Stimulated activated CD4-positive, alpha-beta T cell treated with anti-CD3 and anti-CD28 coated beads, Interleukin-12 subunit alpha, Interleukin-12 subunit beta, amount 100 ng/mL, for 48 hours (primary cell): ENCODE measurements at regions not wholly inside any gene's neighbourhood (a gene's known extent, or its start where the extent isn't known, plus 50 kb on each side); places are given as distances from the start of the nearest gene placed in this dataset.

Experiments used
- DNase-seq, 3 donors: peaks; one replicate each; pipeline ENCODE4 v3.0.0-alpha.2; 2020; ENCODE audit warnings: low read depth in 2 of 3, low spot score in 1 of 3

GRCh38 chr3:159781867-159782266, 206.8 kb upstream of the IL12A start:
- no peak for DNase-seq

- DNase-seq, result no peak
These were observed 205.8 kb upstream of the IL12A start for GRCh38 chr3:159782724-159783421.

- no peak for DNase-seq
These were observed 204.6 kb upstream of the IL12A start for GRCh38 chr3:159783780-159784742.

- no peak for DNase-seq
These were observed 203.3 kb upstream of the IL12A start for GRCh38 chr3:159785273-159785708.

- no peak for DNase-seq
These were observed 202.0 kb upstream of the IL12A start for GRCh38 chr3:159786489-159787177.

GRCh38 chr3:159787178-159787574, 201.5 kb upstream of the IL12A start:
- no peak for DNase-seq

GRCh38 chr3:159787794-159788205, 200.8 kb upstream of the IL12A start:
- DNase-seq, result no peak

GRCh38 chr3:159788291-159788690, 200.3 kb upstream of the IL12A start:
- no peak for DNase-seq

GRCh38 chr3:159789017-159789416, 199.6 kb upstream of the IL12A start:
- DNase-seq, result no peak

- DNase-seq, result no peak
These were observed 198.6 kb upstream of the IL12A start for GRCh38 chr3:159789742-159790635.

GRCh38 chr3:159791336-159791735, 197.3 kb upstream of the IL12A start:
- DNase-seq, result no peak

GRCh38 chr3:159792070-159792469, 196.6 kb upstream of the IL12A start:
- no peak for DNase-seq

- no peak for DNase-seq
These were observed 193.6 kb upstream of the IL12A start for GRCh38 chr3:159795042-159795441.

- no peak for DNase-seq
These were observed 192.9 kb upstream of the IL12A start for GRCh38 chr3:159795681-159796175.

GRCh38 chr3:159796226-159796625, 192.4 kb upstream of the IL12A start:
- no peak for DNase-seq

- DNase-seq, result no peak
These were observed 191.9 kb upstream of the IL12A start for GRCh38 chr3:159796744-159797143.

GRCh38 chr3:159797771-159798170, 190.9 kb upstream of the IL12A start:
- no peak for DNase-seq

- no peak for DNase-seq
These were observed 189.7 kb upstream of the IL12A start for GRCh38 chr3:159798951-159799350.

- DNase-seq, result no peak
These were observed 188.0 kb upstream of the IL12A start for GRCh38 chr3:159800434-159801155.

GRCh38 chr3:159802864-159803263, 185.8 kb upstream of the IL12A start:
- no peak for DNase-seq
